ENCODE measurements at regions not wholly inside any gene's neighbourhood (a gene's known extent, or its start where the extent isn't known, plus 50 kb on each side); places are given as distances from the start of the nearest gene placed in this dataset.

DNA sequence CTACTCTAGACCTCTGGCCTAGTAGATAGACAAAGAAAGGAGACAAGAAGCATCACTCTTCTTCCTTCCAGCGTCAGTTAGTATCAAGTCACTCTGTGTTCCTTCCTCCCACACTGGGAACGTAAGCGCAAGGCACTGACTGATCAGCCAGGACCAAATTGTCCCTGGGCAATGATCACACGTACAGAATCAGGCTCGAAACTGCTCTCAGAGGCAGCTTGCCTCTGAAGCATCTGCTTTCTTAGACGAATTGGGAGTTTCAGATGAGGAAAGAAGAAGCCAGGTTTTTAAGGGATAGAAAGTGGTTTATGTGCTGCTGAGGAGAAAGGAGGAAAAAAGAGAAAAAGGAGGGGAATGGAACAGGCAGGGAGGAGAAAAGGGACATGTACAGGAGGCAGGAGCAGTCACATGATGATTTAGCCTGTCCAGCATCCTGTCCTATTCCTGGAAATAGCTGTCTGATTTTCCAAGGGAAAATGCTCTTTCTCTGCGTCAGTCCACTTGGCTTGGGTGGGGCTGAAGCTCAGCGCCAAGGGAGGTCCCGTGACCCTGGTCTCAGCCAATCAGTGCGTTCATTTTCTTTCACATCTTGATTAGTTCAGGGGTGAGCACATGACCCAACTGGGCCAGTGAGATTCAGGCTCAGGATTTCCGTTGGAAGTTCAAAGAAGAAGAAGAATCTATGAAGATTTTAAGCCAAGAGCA is 102.0 kb upstream of the PRICKLE2 start:
- Histone ChIP-seq H3K4me1 (ENCODE audit: control insufficient read depth in 1 of 2, insufficient read depth in 2 of 2, low read length in 2 of 2) (no peaks in the 10 kb centered on the region), H3K9me2 (ENCODE audit: insufficient read depth) (no peaks in the 10 kb centered on the region), H3K9ac (ENCODE audit: low read length) (no peak overlapping the region), H3K27ac (ENCODE audit: low read depth, low read length) (no peak overlapping the region), H3K36me3 (ENCODE audit: control insufficient read depth in 1 of 2, insufficient read depth in 2 of 2, low read length in 2 of 2) (no peaks in the 10 kb centered on the region), H2AFZ (ENCODE audit: low read depth, low read length, poor library complexity, severe bottlenecking) (no peak overlapping the region), H3K9me3 (ENCODE audit: control insufficient read depth in 1 of 2, insufficient read depth in 1 of 2, low read depth in 1 of 2, low read length in 2 of 2) (no peaks in the 10 kb centered on the region), H4K20me1 (ENCODE audit: insufficient read depth) (no peaks in the 10 kb centered on the region), H3K4me3 (replicated peaks in 1 of 2; ENCODE audit: low read depth in 1 of 2, low read length in 2 of 2) (no peak overlapping the region), H3K79me2 (ENCODE audit: insufficient read depth, low read length) (no peaks in the 10 kb centered on the region), H3K4me2 (ENCODE audit: low read length) (no peak overlapping the region), H3K27me3 (ENCODE audit: insufficient read depth, low read length) (peaks cover 5% of the 10 kb centered on the region; the same call in 1 of the 2 replicates)
- TF ChIP-seq, protein P1, sequence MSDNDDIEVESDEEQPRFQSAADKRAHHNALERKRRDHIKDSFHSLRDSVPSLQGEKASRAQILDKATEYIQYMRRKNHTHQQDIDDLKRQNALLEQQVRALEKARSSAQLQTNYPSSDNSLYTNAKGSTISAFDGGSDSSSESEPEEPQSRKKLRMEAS (IDR thresholded peaks at IDR 0.05) = no peak
- TF ChIP-seq POLR2AphosphoS5 (IDR thresholded peaks at IDR 0.05; ENCODE audit: low read depth, low read length) (no peak), EZH2 (IDR thresholded peaks at IDR 0.05) (no peak), CEBPB (IDR thresholded peaks at IDR 0.05; ENCODE audit: low read depth) (no peak), ZNF274 (IDR thresholded peaks at IDR 0.05; ENCODE audit: low read depth, low read length) (no peak), YY1 (IDR thresholded peaks at IDR 0.05; ENCODE audit: extremely low read depth, insufficient replicate concordance, low read depth, low read length) (no peak), SRF (IDR thresholded peaks at IDR 0.05; ENCODE audit: low read depth) (no peak), POLR2A (IDR thresholded peaks at IDR 0.05; ENCODE audit: borderline replicate concordance, extremely low read depth, insufficient read depth, insufficient read length) (no peak), FOSL1 (IDR thresholded peaks at IDR 0.05; ENCODE audit: low read depth) (no peak), RAD21 (IDR thresholded peaks at IDR 0.05; ENCODE audit: low read depth) (no peak), SP1 (IDR thresholded peaks at IDR 0.05; ENCODE audit: low read depth) (no peak), EZH2phosphoT487 (IDR thresholded peaks at IDR 0.05; ENCODE audit: borderline replicate concordance) (no peak)
- TF ChIP-seq, protein P2, sequence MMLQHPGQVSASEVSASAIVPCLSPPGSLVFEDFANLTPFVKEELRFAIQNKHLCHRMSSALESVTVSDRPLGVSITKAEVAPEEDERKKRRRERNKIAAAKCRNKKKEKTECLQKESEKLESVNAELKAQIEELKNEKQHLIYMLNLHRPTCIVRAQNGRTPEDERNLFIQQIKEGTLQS (IDR thresholded peaks at IDR 0.05) = no peak
- TF ChIP-seq, protein P3, sequence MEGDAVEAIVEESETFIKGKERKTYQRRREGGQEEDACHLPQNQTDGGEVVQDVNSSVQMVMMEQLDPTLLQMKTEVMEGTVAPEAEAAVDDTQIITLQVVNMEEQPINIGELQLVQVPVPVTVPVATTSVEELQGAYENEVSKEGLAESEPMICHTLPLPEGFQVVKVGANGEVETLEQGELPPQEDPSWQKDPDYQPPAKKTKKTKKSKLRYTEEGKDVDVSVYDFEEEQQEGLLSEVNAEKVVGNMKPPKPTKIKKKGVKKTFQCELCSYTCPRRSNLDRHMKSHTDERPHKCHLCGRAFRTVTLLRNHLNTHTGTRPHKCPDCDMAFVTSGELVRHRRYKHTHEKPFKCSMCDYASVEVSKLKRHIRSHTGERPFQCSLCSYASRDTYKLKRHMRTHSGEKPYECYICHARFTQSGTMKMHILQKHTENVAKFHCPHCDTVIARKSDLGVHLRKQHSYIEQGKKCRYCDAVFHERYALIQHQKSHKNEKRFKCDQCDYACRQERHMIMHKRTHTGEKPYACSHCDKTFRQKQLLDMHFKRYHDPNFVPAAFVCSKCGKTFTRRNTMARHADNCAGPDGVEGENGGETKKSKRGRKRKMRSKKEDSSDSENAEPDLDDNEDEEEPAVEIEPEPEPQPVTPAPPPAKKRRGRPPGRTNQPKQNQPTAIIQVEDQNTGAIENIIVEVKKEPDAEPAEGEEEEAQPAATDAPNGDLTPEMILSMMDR (IDR thresholded peaks at IDR 0.05 in 2 of 3, conservative IDR thresholded peaks at IDR 0.05 in 1 of 3; ENCODE audit: borderline replicate concordance in 1 of 3, insufficient read depth in 1 of 3, low read depth in 2 of 3, low read length in 2 of 3) = no peak
- TF ChIP-seq, protein P4, sequence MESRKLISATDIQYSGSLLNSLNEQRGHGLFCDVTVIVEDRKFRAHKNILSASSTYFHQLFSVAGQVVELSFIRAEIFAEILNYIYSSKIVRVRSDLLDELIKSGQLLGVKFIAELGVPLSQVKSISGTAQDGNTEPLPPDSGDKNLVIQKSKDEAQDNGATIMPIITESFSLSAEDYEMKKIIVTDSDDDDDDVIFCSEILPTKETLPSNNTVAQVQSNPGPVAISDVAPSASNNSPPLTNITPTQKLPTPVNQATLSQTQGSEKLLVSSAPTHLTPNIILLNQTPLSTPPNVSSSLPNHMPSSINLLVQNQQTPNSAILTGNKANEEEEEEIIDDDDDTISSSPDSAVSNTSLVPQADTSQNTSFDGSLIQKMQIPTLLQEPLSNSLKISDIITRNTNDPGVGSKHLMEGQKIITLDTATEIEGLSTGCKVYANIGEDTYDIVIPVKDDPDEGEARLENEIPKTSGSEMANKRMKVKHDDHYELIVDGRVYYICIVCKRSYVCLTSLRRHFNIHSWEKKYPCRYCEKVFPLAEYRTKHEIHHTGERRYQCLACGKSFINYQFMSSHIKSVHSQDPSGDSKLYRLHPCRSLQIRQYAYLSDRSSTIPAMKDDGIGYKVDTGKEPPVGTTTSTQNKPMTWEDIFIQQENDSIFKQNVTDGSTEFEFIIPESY (IDR thresholded peaks at IDR 0.05; ENCODE audit: extremely low read depth, insufficient replicate concordance, low read length) = no peak
- CTCF ChIA-PET = no interaction called here
- BruUV-seq (replicated peaks) = no TSS peak
- RAD21 ChIA-PET (ENCODE audit: low non-redundant PET in 1 of 2, low total read pairs in 2 of 2, uncharacterized antibody in 2 of 2, unreplicated experiment in 2 of 2) = no interaction called here
- intact Hi-C loops (cut with micrococcal nuclease) = no loop called here
- ATAC-seq = peak; percentile 64; the same call in 1 of the 2 replicates
- POLR2A ChIA-PET = no interaction called here
- DNase-seq (ENCODE audit: low read depth, low spot score) = no peak
